DND-41 (cell line): ENCODE measurements at regions not wholly inside any gene's neighbourhood (a gene's known extent, or its start where the extent isn't known, plus 50 kb on each side); places are given as distances from the start of the nearest gene placed in this dataset.

Experiments used
- CTCF ChIP-seq: IDR thresholded peaks from 2 replicates; pipeline ENCODE4 v1.5.1; 2012; ENCODE audit warnings: borderline replicate concordance, low read length, moderate library complexity, mild to moderate bottlenecking; ENCODE audit not compliant: poor library complexity, severe bottlenecking; ENCODE audit errors: extremely low read depth
- EZH2 ChIP-seq: IDR thresholded peaks from 3 replicates; pipeline ENCODE4 v1.6.1; 2012; ENCODE audit warnings: borderline replicate concordance, low read depth, mild to moderate bottlenecking, moderate library complexity, low read length, inconsistent platforms; ENCODE audit not compliant: severe bottlenecking

- TF ChIP-seq CTCF (no peak), EZH2 (no peak)
Measured at GRCh38 chr15:47577461-47577860, 139.8 kb upstream of the SEMA6D start.
